ENCODE measurements at regions not wholly inside any gene's neighbourhood (a gene's known extent, or its start where the extent isn't known, plus 50 kb on each side); places are given as distances from the start of the nearest gene placed in this dataset.

- H3K36me3 ChIP-seq (ENCODE audit: insufficient read depth, low read length), result no peaks in the 10 kb centered on the region
- no peaks in the 10 kb centered on the region for H3K9me2 ChIP-seq (replicated peaks; ENCODE audit: low read depth, low read length)
- no peaks in the 10 kb centered on the region for H3K4me1 ChIP-seq (ENCODE audit: insufficient read depth, low read length, poor library complexity, severe bottlenecking)
- no peaks in the 10 kb centered on the region for H3K27me3 ChIP-seq (ENCODE audit: insufficient read depth, low read length, poor library complexity, severe bottlenecking)
- no peak overlapping the region for H3K9ac ChIP-seq (ENCODE audit: low read depth, low read length, poor library complexity, severe bottlenecking)
- H3F3A ChIP-seq (ENCODE audit: low read depth), result no peaks in the 10 kb centered on the region
- TF ChIP-seq EZH2phosphoT487 (IDR thresholded peaks at IDR 0.05; ENCODE audit: borderline replicate concordance), result no peak
- no peaks in the 10 kb centered on the region for H4K20me1 ChIP-seq (ENCODE audit: insufficient read depth, low read length, poor library complexity, severe bottlenecking)
- no peak overlapping the region for H3K4me2 ChIP-seq (ENCODE audit: low read depth, low read length, poor library complexity, severe bottlenecking)
- H3K4me3 ChIP-seq (ENCODE audit: low read length, poor library complexity, severe bottlenecking), result no peak overlapping the region
- no peak overlapping the region for H2AFZ ChIP-seq (ENCODE audit: low read length)
- H3K9me3 ChIP-seq (ENCODE audit: insufficient read depth, low read depth, low read length), result no peaks in the 10 kb centered on the region
- H3K79me2 ChIP-seq (ENCODE audit: insufficient read depth, low read length), result no peaks in the 10 kb centered on the region
Observed at GRCh38 chr7:85693326-85693725, 506.5 kb upstream of the SEMA3D start.

GRCh38 chr7:85688712-85689111, 501.9 kb upstream of the SEMA3D start:
- no peak overlapping the region for H3K4me3 ChIP-seq (ENCODE audit: low read length, poor library complexity, severe bottlenecking)
- TF ChIP-seq EZH2phosphoT487 (IDR thresholded peaks at IDR 0.05; ENCODE audit: borderline replicate concordance), result no peak
- no peak for TF ChIP-seq CTCF (conservative IDR thresholded peaks at IDR 0.05; ENCODE audit: low read length)
- no peaks in the 10 kb centered on the region for H3K27me3 ChIP-seq (ENCODE audit: insufficient read depth, low read length, poor library complexity, severe bottlenecking)
- no peak overlapping the region for H3K4me2 ChIP-seq (ENCODE audit: low read depth, low read length, poor library complexity, severe bottlenecking)
- no peaks in the 10 kb centered on the region for H3F3A ChIP-seq (ENCODE audit: low read depth)
- no peaks in the 10 kb centered on the region for H3K9me2 ChIP-seq (replicated peaks; ENCODE audit: low read depth, low read length)
- H3K9ac ChIP-seq (ENCODE audit: low read depth, low read length, poor library complexity, severe bottlenecking), result no peak overlapping the region
- H4K20me1 ChIP-seq (ENCODE audit: insufficient read depth, low read length, poor library complexity, severe bottlenecking), result no peaks in the 10 kb centered on the region
- H2AFZ ChIP-seq (ENCODE audit: low read length), result no peak overlapping the region
- no peaks in the 10 kb centered on the region for H3K9me3 ChIP-seq (ENCODE audit: insufficient read depth, low read depth, low read length)
- no peaks in the 10 kb centered on the region for H3K36me3 ChIP-seq (ENCODE audit: insufficient read depth, low read length)
- no peaks in the 10 kb centered on the region for H3K4me1 ChIP-seq (ENCODE audit: insufficient read depth, low read length, poor library complexity, severe bottlenecking)
- no peaks in the 10 kb centered on the region for H3K79me2 ChIP-seq (ENCODE audit: insufficient read depth, low read length)

GRCh38 chr7:85686401-85687181, 499.7 kb upstream of the SEMA3D start:
- H3K27me3 ChIP-seq (ENCODE audit: insufficient read depth, low read length, poor library complexity, severe bottlenecking), result no peaks in the 10 kb centered on the region
- H3F3A ChIP-seq (ENCODE audit: low read depth), result no peaks in the 10 kb centered on the region
- H3K9me3 ChIP-seq (ENCODE audit: insufficient read depth, low read depth, low read length), result no peaks in the 10 kb centered on the region
- H3K79me2 ChIP-seq (ENCODE audit: insufficient read depth, low read length), result no peaks in the 10 kb centered on the region
- no peaks in the 10 kb centered on the region for H3K9me2 ChIP-seq (replicated peaks; ENCODE audit: low read depth, low read length)
- no peaks in the 10 kb centered on the region for H3K36me3 ChIP-seq (ENCODE audit: insufficient read depth, low read length)
- H4K20me1 ChIP-seq (ENCODE audit: insufficient read depth, low read length, poor library complexity, severe bottlenecking), result no peaks in the 10 kb centered on the region
- H3K4me1 ChIP-seq (ENCODE audit: insufficient read depth, low read length, poor library complexity, severe bottlenecking), result no peaks in the 10 kb centered on the region
- TF ChIP-seq EZH2phosphoT487 (IDR thresholded peaks at IDR 0.05; ENCODE audit: borderline replicate concordance) (no peak), CTCF (conservative IDR thresholded peaks at IDR 0.05; ENCODE audit: low read length) (no peak)
- no peak overlapping the region for H3K4me2 ChIP-seq (ENCODE audit: low read depth, low read length, poor library complexity, severe bottlenecking)
- no peak overlapping the region for H3K4me3 ChIP-seq (ENCODE audit: low read length, poor library complexity, severe bottlenecking)
- no peak overlapping the region for H3K9ac ChIP-seq (ENCODE audit: low read depth, low read length, poor library complexity, severe bottlenecking)
- H2AFZ ChIP-seq (ENCODE audit: low read length), result no peak overlapping the region

GRCh38 chr7:85685901-85686300, 499.0 kb upstream of the SEMA3D start:
- Histone ChIP-seq H4K20me1 (ENCODE audit: insufficient read depth, low read length, poor library complexity, severe bottlenecking) (no peaks in the 10 kb centered on the region), H3K79me2 (ENCODE audit: insufficient read depth, low read length) (no peaks in the 10 kb centered on the region), H3K4me3 (ENCODE audit: low read length, poor library complexity, severe bottlenecking) (no peak overlapping the region), H3K27me3 (ENCODE audit: insufficient read depth, low read length, poor library complexity, severe bottlenecking) (no peaks in the 10 kb centered on the region), H3F3A (ENCODE audit: low read depth) (no peaks in the 10 kb centered on the region), H3K4me1 (ENCODE audit: insufficient read depth, low read length, poor library complexity, severe bottlenecking) (no peaks in the 10 kb centered on the region), H3K9me3 (ENCODE audit: insufficient read depth, low read depth, low read length) (no peaks in the 10 kb centered on the region), H3K9ac (ENCODE audit: low read depth, low read length, poor library complexity, severe bottlenecking) (no peak overlapping the region), H2AFZ (ENCODE audit: low read length) (no peak overlapping the region), H3K4me2 (ENCODE audit: low read depth, low read length, poor library complexity, severe bottlenecking) (no peak overlapping the region), H3K9me2 (replicated peaks; ENCODE audit: low read depth, low read length) (no peaks in the 10 kb centered on the region), H3K36me3 (ENCODE audit: insufficient read depth, low read length) (no peaks in the 10 kb centered on the region)
- TF ChIP-seq CTCF (conservative IDR thresholded peaks at IDR 0.05; ENCODE audit: low read length) (no peak), EZH2phosphoT487 (IDR thresholded peaks at IDR 0.05; ENCODE audit: borderline replicate concordance) (no peak)

Measured in Loucy (cell line).